Neural progenitor cell (in vitro differentiated cells): ENCODE measurements at regions not wholly inside any gene's neighbourhood (a gene's known extent, or its start where the extent isn't known, plus 50 kb on each side); places are given as distances from the start of the nearest gene placed in this dataset.
A peak's percentile ranks its signal among the peaks of the same experiment; 100 is the strongest.

Experiments
- DNase-seq: peaks from one replicate; pipeline ENCODE4 v3.0.0-alpha.2; 2016; ENCODE audit warnings: low spot score
- H2AFZ ChIP-seq: fragments of 200-600 bp; sonication (generic); replicated peaks from 2 replicates; pipeline ENCODE4 v1.6.1; 2016; ENCODE audit warnings: antibody characterized with exemption
- H3F3A ChIP-seq: fragments of 200-600 bp; sonication (generic); 2 replicates; pipeline ENCODE4 v1.6.1; 2016; ENCODE audit warnings: antibody characterized with exemption, low read depth
- H3K27ac ChIP-seq: fragments of 200-600 bp; sonication (generic); 2 replicates; pipeline ENCODE4 v1.5.1; 2016; ENCODE audit warnings: mild to moderate bottlenecking
- H3K27me3 ChIP-seq: fragments of 200-600 bp; sonication (generic); 2 replicates; pipeline ENCODE4 v1.6.1; 2016; ENCODE audit warnings: mild to moderate bottlenecking, moderate library complexity
- H3K36me3 ChIP-seq: fragments of 200-600 bp; sonication (generic); 2 replicates; pipeline ENCODE4 v1.5.1; 2016
- H3K4me1 ChIP-seq: fragments of 200-600 bp; sonication (generic); 2 replicates; pipeline ENCODE4 v1.6.1; 2016; ENCODE audit warnings: mixed run types
- H3K4me2 ChIP-seq: fragments of 200-600 bp; sonication (generic); 2 replicates; pipeline ENCODE4 v1.6.1; 2016
- H3K4me3 ChIP-seq: fragments of 200-600 bp; sonication (generic); 2 replicates; pipeline ENCODE4 v1.5.1; 2016
- H3K79me2 ChIP-seq: fragments of 200-600 bp; sonication (generic); 2 replicates; pipeline ENCODE4 v1.6.1; 2016; ENCODE audit warnings: low read depth
- H3K9ac ChIP-seq: fragments of 200-600 bp; sonication (generic); 2 replicates; pipeline ENCODE4 v1.6.1; 2016
- H3K9me3 ChIP-seq: fragments of 200-600 bp; sonication (generic); 2 replicates; pipeline ENCODE4 v1.5.1; 2016; ENCODE audit warnings: low read depth
- H4K20me1 ChIP-seq: fragments of 200-600 bp; sonication (generic); 2 replicates; pipeline ENCODE4 v1.6.1; 2016; ENCODE audit warnings: low read depth
- H3K27ac Mint-ChIP-seq: 3 replicates; pipeline ENCODE4 v1.8.0; 2021; ENCODE audit warnings: mixed read lengths
- H3K27me3 Mint-ChIP-seq: 2 replicates; pipeline ENCODE4 v1.8.0; 2022; ENCODE audit warnings: low read depth, mild to moderate bottlenecking, inconsistent platforms, moderate library complexity, mixed read lengths; ENCODE audit not compliant: insufficient read depth
- H3K36me3 Mint-ChIP-seq: 3 replicates; pipeline ENCODE4 v1.8.0; 2021; ENCODE audit warnings: mixed read lengths
- H3K4me1 Mint-ChIP-seq: 3 replicates; pipeline ENCODE4 v1.8.0; 2021; ENCODE audit warnings: mixed read lengths
- H3K4me3 Mint-ChIP-seq: 3 replicates; pipeline ENCODE4 v1.8.0; 2021; ENCODE audit warnings: mild to moderate bottlenecking, moderate library complexity, mixed read lengths
- H3K9me3 Mint-ChIP-seq: 3 replicates; pipeline ENCODE4 v1.8.0; 2020; ENCODE audit warnings: mixed read lengths
- EZH2 ChIP-seq: fragments of 200-600 bp; sonication (generic); IDR thresholded peaks from 2 replicates; pipeline ENCODE4 v1.6.1; 2017; ENCODE audit warnings: antibody characterized with exemption, mild to moderate bottlenecking, moderate library complexity
- EZH2phosphoT487 ChIP-seq: fragments of 200-600 bp; sonication (generic); IDR thresholded peaks from 2 replicates; pipeline ENCODE4 v1.6.1; 2017; ENCODE audit warnings: antibody characterized with exemption
- TF ChIP-seq, protein P1 (sequence below): fragments of 200-600 bp; sonication (generic); IDR thresholded peaks from 2 replicates; pipeline ENCODE4 v1.5.1; 2017; ENCODE audit warnings: antibody characterized with exemption, mild to moderate bottlenecking

DNA sequence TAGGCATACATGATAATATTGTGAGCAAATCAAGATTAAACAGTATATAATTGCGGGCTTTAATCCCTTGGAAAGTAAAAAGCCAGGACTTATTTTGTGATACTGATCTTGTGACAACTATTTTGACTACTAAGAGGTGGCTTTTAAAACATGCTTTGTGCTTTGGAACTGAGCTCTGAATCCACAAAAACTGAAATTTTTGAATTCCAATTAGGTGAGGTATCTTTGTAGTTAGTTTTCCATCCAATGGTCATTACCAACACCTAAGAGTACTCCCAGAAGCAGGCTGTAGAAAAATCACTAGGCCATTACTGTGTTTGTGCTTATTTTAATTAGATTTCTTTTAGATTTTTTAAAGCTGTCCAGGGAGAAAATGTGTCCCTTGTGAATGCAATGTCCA, 559.5 kb upstream of the WWC1 start:
- no peak overlapping the region for H3K4me3 Mint-ChIP-seq
- no peaks in the 10 kb centered on the region for H3K79me2 ChIP-seq
- no peak overlapping the region for H3K4me2 ChIP-seq
- no peak overlapping the region for H3K27ac ChIP-seq
- H3K27ac Mint-ChIP-seq = no peak overlapping the region
- no peaks in the 10 kb centered on the region for H3K9me3 ChIP-seq
- H3K27me3 ChIP-seq = no peaks in the 10 kb centered on the region
- no peaks in the 10 kb centered on the region for H4K20me1 ChIP-seq
- no peak for TF ChIP-seq EZH2
- TF ChIP-seq, protein P1, sequence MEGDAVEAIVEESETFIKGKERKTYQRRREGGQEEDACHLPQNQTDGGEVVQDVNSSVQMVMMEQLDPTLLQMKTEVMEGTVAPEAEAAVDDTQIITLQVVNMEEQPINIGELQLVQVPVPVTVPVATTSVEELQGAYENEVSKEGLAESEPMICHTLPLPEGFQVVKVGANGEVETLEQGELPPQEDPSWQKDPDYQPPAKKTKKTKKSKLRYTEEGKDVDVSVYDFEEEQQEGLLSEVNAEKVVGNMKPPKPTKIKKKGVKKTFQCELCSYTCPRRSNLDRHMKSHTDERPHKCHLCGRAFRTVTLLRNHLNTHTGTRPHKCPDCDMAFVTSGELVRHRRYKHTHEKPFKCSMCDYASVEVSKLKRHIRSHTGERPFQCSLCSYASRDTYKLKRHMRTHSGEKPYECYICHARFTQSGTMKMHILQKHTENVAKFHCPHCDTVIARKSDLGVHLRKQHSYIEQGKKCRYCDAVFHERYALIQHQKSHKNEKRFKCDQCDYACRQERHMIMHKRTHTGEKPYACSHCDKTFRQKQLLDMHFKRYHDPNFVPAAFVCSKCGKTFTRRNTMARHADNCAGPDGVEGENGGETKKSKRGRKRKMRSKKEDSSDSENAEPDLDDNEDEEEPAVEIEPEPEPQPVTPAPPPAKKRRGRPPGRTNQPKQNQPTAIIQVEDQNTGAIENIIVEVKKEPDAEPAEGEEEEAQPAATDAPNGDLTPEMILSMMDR = no peak
- no peak for TF ChIP-seq EZH2phosphoT487
- DNase-seq = no peak
- H3K9ac ChIP-seq = no peak overlapping the region
- no peaks in the 10 kb centered on the region for H3F3A ChIP-seq
- H3K9me3 Mint-ChIP-seq = peaks cover 5% of the 10 kb centered on the region
- H3K4me1 ChIP-seq = no peaks in the 10 kb centered on the region
- no peaks in the 10 kb centered on the region for H3K36me3 ChIP-seq
- H3K4me1 Mint-ChIP-seq = peaks cover 14% of the 10 kb centered on the region
- H3K27me3 Mint-ChIP-seq = no peaks in the 10 kb centered on the region
- no peak overlapping the region for H3K4me3 ChIP-seq
- no peak overlapping the region for H2AFZ ChIP-seq
- H3K36me3 Mint-ChIP-seq = peaks cover 20% of the 10 kb centered on the region

DNA sequence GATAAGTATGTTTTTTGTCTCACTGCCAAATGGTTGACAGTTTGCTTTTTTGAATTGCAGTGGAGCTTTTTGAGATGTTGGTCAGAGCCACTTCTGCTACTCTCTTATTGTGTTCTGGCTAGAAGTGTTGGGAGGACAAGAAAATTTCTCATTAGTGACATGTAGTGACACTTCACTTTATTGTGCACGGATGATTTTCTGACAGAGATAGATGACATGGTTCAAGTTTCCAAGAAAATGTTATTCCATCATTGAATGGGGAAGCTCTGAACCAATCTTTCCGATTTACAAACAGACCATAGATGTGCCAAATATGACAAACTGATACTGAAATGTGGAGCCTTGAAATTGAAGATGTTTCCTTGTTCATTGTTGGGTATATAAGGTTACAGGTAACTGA, 558.9 kb upstream of the WWC1 start:
- no peaks in the 10 kb centered on the region for H3K27me3 Mint-ChIP-seq
- H3K27ac Mint-ChIP-seq = no peak overlapping the region
- Histone ChIP-seq H4K20me1 (no peaks in the 10 kb centered on the region), H3K36me3 (no peaks in the 10 kb centered on the region), H3K4me3 (no peak overlapping the region), H3K9me3 (no peaks in the 10 kb centered on the region), H3F3A (no peaks in the 10 kb centered on the region), H2AFZ (no peak overlapping the region), H3K27me3 (no peaks in the 10 kb centered on the region), H3K4me2 (no peak overlapping the region), H3K9ac (no peak overlapping the region), H3K27ac (no peak overlapping the region), H3K79me2 (no peaks in the 10 kb centered on the region), H3K4me1 (no peaks in the 10 kb centered on the region)
- peaks cover 19% of the 10 kb centered on the region for H3K36me3 Mint-ChIP-seq
- H3K4me1 Mint-ChIP-seq = peaks cover 18% of the 10 kb centered on the region
- DNase-seq = no peak
- TF ChIP-seq EZH2phosphoT487 = no peak
- no peak for TF ChIP-seq EZH2
- TF ChIP-seq, protein P1 = no peak
- H3K9me3 Mint-ChIP-seq = peaks cover 5% of the 10 kb centered on the region
- no peak overlapping the region for H3K4me3 Mint-ChIP-seq

DNA sequence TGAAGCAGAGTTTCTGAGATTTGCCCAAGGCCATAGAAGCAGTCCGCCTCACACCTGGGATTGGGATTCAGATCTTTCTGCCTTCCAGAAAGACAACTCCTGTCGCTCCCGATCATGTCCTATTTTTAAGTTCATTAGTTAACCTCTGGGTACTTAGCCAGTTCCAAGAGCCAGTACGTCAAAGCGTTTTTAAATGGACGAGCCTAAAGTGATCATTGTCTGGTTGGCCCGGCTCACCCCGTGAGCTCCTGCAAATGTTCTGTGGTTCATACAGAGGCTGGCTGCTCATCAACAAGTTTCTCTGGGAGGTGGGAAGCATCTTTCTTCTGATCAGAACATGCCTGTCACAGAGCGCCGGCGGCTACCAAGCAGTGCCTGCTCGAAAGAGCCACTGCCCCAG, 554.5 kb upstream of the WWC1 start:
- Histone ChIP-seq H2AFZ (no peak overlapping the region), H3K36me3 (no peaks in the 10 kb centered on the region), H3K4me2 (no peak overlapping the region), H3K79me2 (no peaks in the 10 kb centered on the region), H3K27ac (no peak overlapping the region), H3K27me3 (no peaks in the 10 kb centered on the region), H3K9ac (no peak overlapping the region), H3K9me3 (no peaks in the 10 kb centered on the region), H3K4me1 (no peaks in the 10 kb centered on the region), H3F3A (no peaks in the 10 kb centered on the region), H4K20me1 (no peaks in the 10 kb centered on the region), H3K4me3 (no peak overlapping the region)
- H3K4me3 Mint-ChIP-seq = no peak overlapping the region
- DNase-seq = no peak
- peak overlapping the region; percentile 64 for H3K27ac Mint-ChIP-seq
- H3K4me1 Mint-ChIP-seq = peaks cover 12% of the 10 kb centered on the region
- TF ChIP-seq EZH2 = no peak
- TF ChIP-seq, protein P1 = no peak
- no peak for TF ChIP-seq EZH2phosphoT487
- H3K27me3 Mint-ChIP-seq = no peaks in the 10 kb centered on the region
- H3K9me3 Mint-ChIP-seq = peaks cover 5% of the 10 kb centered on the region
- peaks cover 24% of the 10 kb centered on the region for H3K36me3 Mint-ChIP-seq
